PFSK-1 (cell line): ENCODE measurements at regions not wholly inside any gene's neighbourhood (a gene's known extent, or its start where the extent isn't known, plus 50 kb on each side); places are given as distances from the start of the nearest gene placed in this dataset.

Experiments
- FOXP2 ChIP-seq: optimal IDR thresholded peaks from 2 replicates; pipeline ENCODE3; 2011; ENCODE audit warnings: borderline replicate concordance, control low read depth, inconsistent platforms; ENCODE audit not compliant: insufficient read depth; ENCODE audit errors: extremely low read length, extremely low read depth
- POLR2AphosphoS5 ChIP-seq: IDR thresholded peaks from 2 replicates; pipeline ENCODE4 v1.6.1; 2012; ENCODE audit warnings: low read depth, mild to moderate bottlenecking, control low read depth, low read length, moderate library complexity
- REST ChIP-seq, 2 experiments: IDR thresholded peaks; 2 replicates each; pipeline versions ENCODE4 v1.6.1 to v1.8.0; 2011 to 2012; ENCODE audit warnings: low read depth in 2 of 2, low read length in 2 of 2, control low read depth in 1 of 2, inconsistent platforms in 1 of 2, mild to moderate bottlenecking in 1 of 2, moderate library complexity in 1 of 2; ENCODE audit not compliant: insufficient read depth in 1 of 2
- SIN3A ChIP-seq: IDR thresholded peaks from 2 replicates; pipeline ENCODE4 v1.6.1; 2012; ENCODE audit warnings: mild to moderate bottlenecking, low read length, moderate library complexity, borderline replicate concordance; ENCODE audit not compliant: insufficient read depth
- TAF1 ChIP-seq: IDR thresholded peaks from 2 replicates; pipeline ENCODE4 v1.6.1; 2012; ENCODE audit warnings: low read length, control low read depth, borderline replicate concordance; ENCODE audit not compliant: insufficient read depth

GRCh38 chr11:128105950-128106349, 481.4 kb downstream of the ETS1 start:
- TF ChIP-seq FOXP2: no peak

- TF ChIP-seq TAF1: no peak
- TF ChIP-seq REST (IDR thresholded peaks at IDR 0.05; ENCODE audit: insufficient read depth in 1 of 2, low read depth in 2 of 2, low read length in 2 of 2): no peak
- no peak for TF ChIP-seq SIN3A
- TF ChIP-seq FOXP2: no peak
- no peak for TF ChIP-seq POLR2AphosphoS5
These were observed 481.8 kb downstream of the ETS1 start for GRCh38 chr11:128105511-128105910.

GRCh38 chr11:128103278-128103873, 484.0 kb downstream of the ETS1 start:
- no peak for TF ChIP-seq FOXP2
- no peak for TF ChIP-seq SIN3A
- TF ChIP-seq POLR2AphosphoS5: no peak
- no peak for TF ChIP-seq TAF1
- no peak for TF ChIP-seq REST (IDR thresholded peaks at IDR 0.05; ENCODE audit: insufficient read depth in 1 of 2, low read depth in 2 of 2, low read length in 2 of 2)

- TF ChIP-seq SIN3A: no peak
- no peak for TF ChIP-seq POLR2AphosphoS5
- TF ChIP-seq REST (IDR thresholded peaks at IDR 0.05; ENCODE audit: insufficient read depth in 1 of 2, low read depth in 2 of 2, low read length in 2 of 2): no peak
- TF ChIP-seq FOXP2: no peak
- no peak for TF ChIP-seq TAF1
These were observed 488.6 kb downstream of the ETS1 start for GRCh38 chr11:128098781-128099180.

- no peak for TF ChIP-seq FOXP2
- TF ChIP-seq SIN3A: no peak
- no peak for TF ChIP-seq TAF1
- TF ChIP-seq POLR2AphosphoS5: no peak
- no peak for TF ChIP-seq REST (IDR thresholded peaks at IDR 0.05; ENCODE audit: insufficient read depth in 1 of 2, low read depth in 2 of 2, low read length in 2 of 2)
These were observed 491.8 kb downstream of the ETS1 start for GRCh38 chr11:128095466-128095981.
